PFSK-1 (cell line): ENCODE measurements at regions not wholly inside any gene's neighbourhood (a gene's known extent, or its start where the extent isn't known, plus 50 kb on each side); places are given as distances from the start of the nearest gene placed in this dataset.

Source experiments
- POLR2AphosphoS5 ChIP-seq: IDR thresholded peaks from 2 replicates; pipeline ENCODE4 v1.6.1; 2012; ENCODE audit warnings: low read depth, mild to moderate bottlenecking, control low read depth, low read length, moderate library complexity
- REST ChIP-seq, 2 experiments: IDR thresholded peaks; 2 replicates each; pipeline versions ENCODE4 v1.6.1 to v1.8.0; 2011 to 2012; ENCODE audit warnings: low read depth in 2 of 2, low read length in 2 of 2, control low read depth in 1 of 2, inconsistent platforms in 1 of 2, mild to moderate bottlenecking in 1 of 2, moderate library complexity in 1 of 2; ENCODE audit not compliant: insufficient read depth in 1 of 2
- SIN3A ChIP-seq: IDR thresholded peaks from 2 replicates; pipeline ENCODE4 v1.6.1; 2012; ENCODE audit warnings: mild to moderate bottlenecking, low read length, moderate library complexity, borderline replicate concordance; ENCODE audit not compliant: insufficient read depth
- TAF1 ChIP-seq: IDR thresholded peaks from 2 replicates; pipeline ENCODE4 v1.6.1; 2012; ENCODE audit warnings: low read length, control low read depth, borderline replicate concordance; ENCODE audit not compliant: insufficient read depth

GRCh38 chr2:83051538-83052170, 1407.4 kb downstream of the SUCLG1 start:
- TF ChIP-seq TAF1 (no peak), POLR2AphosphoS5 (no peak), REST (IDR thresholded peaks at IDR 0.05; ENCODE audit: insufficient read depth in 1 of 2, low read depth in 2 of 2, low read length in 2 of 2) (no peak), SIN3A (no peak)
